HepG2 (cell line): ENCODE measurements at regions not wholly inside any gene's neighbourhood (a gene's known extent, or its start where the extent isn't known, plus 50 kb on each side); places are given as distances from the start of the nearest gene placed in this dataset.

Experiments used
- ATAC-seq: fragments of 200-7000 bp; cut with Tn5 transposase; 3 replicates; pipeline ENCODE4 v1.9.1; 2020; ENCODE audit warnings: mild to moderate bottlenecking, moderate library complexity
- BruUV-seq: library from RNA; stranded (reverse); fragments of 400-500 nt; replicated peaks from 2 replicates; lab custom pipeline; 2021; lab: Mats Ljungman, UMichigan
- CTCF ChIA-PET: fragments of 300-600 bp; formaldehyde crosslinking; extraction: SDS; loops from one replicate; lab custom pipeline; 2021; ENCODE audit warnings: low total read pairs, inconsistent platforms, low intra/inter-chr PET ratio; lab: Yijun Ruan, JAX
- POLR2A ChIA-PET: fragments of 350-600 bp; sonication (Branson Sonifier 250); formaldehyde crosslinking; loops from one replicate; lab custom pipeline; 2020; ENCODE audit warnings: antibody characterized with exemption, inconsistent platforms; lab: Yijun Ruan, JAX
- DNase-seq: peaks from one replicate; pipeline ENCODE4 v3.0.0-alpha.2; 2015; ENCODE audit warnings: low spot score
- FAIRE-seq: peaks from 3 replicates; lab custom pipeline; 2011; peaks lifted over from hg19 to GRCh38; lab: Jason Lieb, UNC
- H2AFZ ChIP-seq: one replicate; pipeline ENCODE4 v1.6.1; 2011; ENCODE audit warnings: low read length, inconsistent platforms
- H3K27ac ChIP-seq: fragments of 300-600 bp; 3 replicates; pipeline ENCODE4 v1.8.0; 2011; ENCODE audit warnings: mixed run types, mild to moderate bottlenecking, mixed read lengths, low read length, inconsistent platforms; ENCODE audit not compliant: insufficient read depth; ENCODE audit errors: extremely low read length
- H3K27me3 ChIP-seq, 2 experiments: fragments of 200-600 bp in 1 of 2; 2 replicates in 1 of 2; 3 replicates in 1 of 2; pipeline versions ENCODE4 v1.6.0 to v1.8.0; 2011; ENCODE audit warnings: low read length in 2 of 2, mild to moderate bottlenecking in 2 of 2, moderate library complexity in 2 of 2, inconsistent platforms in 1 of 2; ENCODE audit not compliant: insufficient read depth in 2 of 2, control insufficient read depth in 1 of 2
- H3K36me3 ChIP-seq, 2 experiments: fragments of 200-600 bp in 1 of 2; replicated peaks in 1 of 2; 2 replicates in 1 of 2; 3 replicates in 1 of 2; pipeline versions ENCODE4 v1.5.1 to v1.8.0; 2011; ENCODE audit warnings: low read length in 2 of 2, inconsistent platforms in 1 of 2; ENCODE audit not compliant: insufficient read depth in 2 of 2, control insufficient read depth in 1 of 2
- H3K4me1 ChIP-seq: 2 replicates; pipeline ENCODE4 v1.5.1; 2012; ENCODE audit warnings: low read length, inconsistent platforms; ENCODE audit not compliant: insufficient read depth
- H3K4me2 ChIP-seq: 2 replicates; pipeline ENCODE4 v1.6.0; 2011; ENCODE audit warnings: low read depth, low read length, inconsistent platforms
- H3K4me3 ChIP-seq, 3 experiments: fragments of 200-600 bp in 1 of 3; sonication (generic), shearing (Covaris generic) in 1 of 3; replicated peaks in 1 of 3; 2 replicates each; pipeline ENCODE4 v1.5.1; 2011 to 2016; ENCODE audit warnings: low read length in 3 of 3, inconsistent platforms in 2 of 3, low read depth in 2 of 3, mild to moderate bottlenecking in 2 of 3, control low read depth in 1 of 3, mixed read lengths in 1 of 3; ENCODE audit not compliant: insufficient read depth in 1 of 3
- H3K79me2 ChIP-seq: one replicate; pipeline ENCODE4 v1.6.1; 2011; ENCODE audit warnings: low read length, inconsistent platforms; ENCODE audit not compliant: insufficient read depth
- H3K9ac ChIP-seq: 2 replicates; pipeline ENCODE4 v1.6.0; 2011; ENCODE audit warnings: mild to moderate bottlenecking, low read depth, low read length, inconsistent platforms; ENCODE audit not compliant: insufficient read depth
- H3K9me3 ChIP-seq: 2 replicates; pipeline ENCODE4 v1.5.1; 2012; ENCODE audit warnings: mild to moderate bottlenecking, low read length
- H4K20me1 ChIP-seq: 2 replicates; pipeline ENCODE4 v1.6.0; 2011; ENCODE audit warnings: inconsistent platforms, mild to moderate bottlenecking, low read length, moderate library complexity; ENCODE audit not compliant: insufficient read depth
- CENPX ChIP-seq: sonication (generic); formaldehyde crosslinking; IDR thresholded peaks from 2 replicates; pipeline ENCODE4 v1.9.0; 2021; ENCODE audit warnings: mild to moderate bottlenecking, missing genetic modification reagents, moderate library complexity
- EZH2 ChIP-seq: conservative IDR thresholded peaks from 2 replicates; pipeline ENCODE4 v1.6.1; 2012; ENCODE audit warnings: mild to moderate bottlenecking, low read depth, low read length, moderate library complexity
- FOXK1 ChIP-seq: sonication (generic); formaldehyde crosslinking; IDR thresholded peaks from 2 replicates; pipeline ENCODE4 v1.4.0; 2020; ENCODE audit warnings: low read depth, missing genetic modification reagents, borderline replicate concordance
- HOMEZ ChIP-seq: IDR thresholded peaks from 2 replicates; pipeline ENCODE4 v1.6.1; 2016; ENCODE audit warnings: low read depth
- KDM6A ChIP-seq: IDR thresholded peaks from 2 replicates; pipeline ENCODE4 v1.6.1; 2016; ENCODE audit warnings: low read depth
- MED8 ChIP-seq: sonication (generic); formaldehyde crosslinking; IDR thresholded peaks from 2 replicates; pipeline ENCODE4 v1.8.1; 2023; ENCODE audit warnings: mild to moderate bottlenecking, missing genetic modification reagents; ENCODE audit not compliant: insufficient replicate concordance
- RBM39 ChIP-seq: fragments of 200-400 bp; formaldehyde crosslinking; IDR thresholded peaks from one replicate; pipeline ENCODE4 v1.6.1; 2018; ENCODE audit warnings: antibody characterized with exemption, mild to moderate bottlenecking, low read depth, low read length; ENCODE audit not compliant: poor library complexity, severe bottlenecking
- TGIF2 ChIP-seq: IDR thresholded peaks from 2 replicates; pipeline ENCODE4 v1.6.1; 2016; ENCODE audit warnings: control low read depth, missing compliant biosample characterization
- ZFP37 ChIP-seq: sonication (generic); formaldehyde crosslinking; IDR thresholded peaks from 2 replicates; pipeline ENCODE4 v1.4.0; 2020; ENCODE audit warnings: missing genetic modification reagents, borderline replicate concordance
- ZMAT3 ChIP-seq: sonication (generic); formaldehyde crosslinking; conservative IDR thresholded peaks from 2 replicates; pipeline ENCODE4 v1.7.0; 2021; ENCODE audit warnings: missing genetic modification reagents
- ZNF280D ChIP-seq: sonication (generic); formaldehyde crosslinking; IDR thresholded peaks from 2 replicates; pipeline ENCODE4 v1.5.1; 2020; ENCODE audit warnings: mild to moderate bottlenecking, missing genetic modification reagents
- ZNF34 ChIP-seq: sonication (generic); formaldehyde crosslinking; IDR thresholded peaks from 2 replicates; pipeline ENCODE4 v1.4.0; 2020; ENCODE audit warnings: mild to moderate bottlenecking, missing genetic modification reagents, borderline replicate concordance
- ZNF354B ChIP-seq: sonication (generic); formaldehyde crosslinking; IDR thresholded peaks from 2 replicates; pipeline ENCODE4 v1.8.0; 2022; ENCODE audit warnings: mild to moderate bottlenecking, missing genetic modification reagents
- ZNF768 ChIP-seq: sonication (generic); formaldehyde crosslinking; IDR thresholded peaks from 2 replicates; pipeline ENCODE4 v1.4.0; 2020; ENCODE audit warnings: missing genetic modification reagents
- ZNF777 ChIP-seq: sonication (generic); formaldehyde crosslinking; IDR thresholded peaks from 2 replicates; pipeline ENCODE4 v1.4.0; 2020; ENCODE audit warnings: missing genetic modification reagents
- WGBS: methylation state at CpG from one replicate; pipeline ENCODE4 v1.1.6; 2017; ENCODE audit warnings: low lambda C conversion rate; 5-methylcytosine and 5-hydroxymethylcytosine counted together
- in situ Hi-C: cut with HindIII; loops from 2 replicates; pipeline ENCODE4 v1.10.0; 2017; ENCODE audit warnings: low pct_unique_long_range_greater_than_20kb; ENCODE audit not compliant: extremely low pct_ligation_motif_present
- intact Hi-C: fragments of 100-400 bp; cut with micrococcal nuclease; formaldehyde crosslinking; loops from one replicate; pipeline ENCODE4 v1.10.0; 2022; ENCODE audit not compliant: unreplicated experiment
- TF ChIP-seq, protein P1 (sequence below): sonication (generic); formaldehyde crosslinking; IDR thresholded peaks from 2 replicates; pipeline ENCODE4 v1.4.0; 2020; ENCODE audit warnings: missing genetic modification reagents
- TF ChIP-seq, protein P2 (sequence below): sonication (generic); formaldehyde crosslinking; IDR thresholded peaks from 2 replicates; pipeline ENCODE4 v1.5.0; 2020; ENCODE audit warnings: missing genetic modification reagents, mild to moderate bottlenecking, borderline replicate concordance
- TF ChIP-seq, protein P3 (sequence below): conservative IDR thresholded peaks from 2 replicates; pipeline ENCODE4 v1.6.1; 2018; ENCODE audit warnings: missing genetic modification reagents

DNA sequence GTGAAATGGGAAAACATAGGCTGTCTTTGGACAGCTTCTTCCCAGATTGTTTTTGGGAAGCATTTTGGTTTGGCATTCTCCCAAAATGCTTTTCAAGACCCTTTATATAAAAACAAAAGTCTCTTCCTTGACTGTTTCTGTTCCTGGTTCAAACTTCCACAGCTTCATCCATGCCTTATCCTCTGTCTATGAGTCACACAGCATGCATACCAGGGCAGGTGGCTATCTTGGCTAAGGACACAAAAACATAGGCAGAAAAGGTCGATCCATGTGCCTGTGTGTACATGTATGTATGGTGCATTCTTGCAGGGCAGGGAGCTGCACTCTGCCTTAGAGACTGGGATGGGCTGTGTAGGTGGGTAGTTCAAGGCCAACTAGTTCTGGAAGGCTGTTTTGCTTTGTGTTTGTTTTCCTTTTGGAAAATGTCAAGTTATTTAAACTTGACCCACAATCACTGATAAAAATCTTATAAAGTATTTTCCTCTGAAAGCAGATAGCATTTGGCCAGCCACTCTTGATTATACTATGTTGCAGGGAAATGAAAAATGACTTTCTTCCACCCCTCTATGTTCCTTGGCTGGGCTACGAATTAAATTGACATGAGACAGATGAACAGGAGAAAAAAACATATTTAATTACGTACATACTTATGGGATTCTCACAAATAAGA lies 437.0 kb downstream of the SIPA1L2 start (continued):
- TF ChIP-seq, protein P1, sequence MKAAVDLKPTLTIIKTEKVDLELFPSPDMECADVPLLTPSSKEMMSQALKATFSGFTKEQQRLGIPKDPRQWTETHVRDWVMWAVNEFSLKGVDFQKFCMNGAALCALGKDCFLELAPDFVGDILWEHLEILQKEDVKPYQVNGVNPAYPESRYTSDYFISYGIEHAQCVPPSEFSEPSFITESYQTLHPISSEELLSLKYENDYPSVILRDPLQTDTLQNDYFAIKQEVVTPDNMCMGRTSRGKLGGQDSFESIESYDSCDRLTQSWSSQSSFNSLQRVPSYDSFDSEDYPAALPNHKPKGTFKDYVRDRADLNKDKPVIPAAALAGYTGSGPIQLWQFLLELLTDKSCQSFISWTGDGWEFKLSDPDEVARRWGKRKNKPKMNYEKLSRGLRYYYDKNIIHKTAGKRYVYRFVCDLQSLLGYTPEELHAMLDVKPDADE (CRISPR knock-in tag): no peak
- TF ChIP-seq ZMAT3 (CRISPR knock-in tag): no peak
- no peak for TF ChIP-seq KDM6A (CRISPR knock-in tag)
- no peak for TF ChIP-seq RBM39
- TF ChIP-seq MED8: no peak
- no peak for TF ChIP-seq ZNF777 (CRISPR knock-in tag)
- TF ChIP-seq CENPX: no peak
- TF ChIP-seq FOXK1 (CRISPR knock-in tag): no peak
- TF ChIP-seq, protein P2, sequence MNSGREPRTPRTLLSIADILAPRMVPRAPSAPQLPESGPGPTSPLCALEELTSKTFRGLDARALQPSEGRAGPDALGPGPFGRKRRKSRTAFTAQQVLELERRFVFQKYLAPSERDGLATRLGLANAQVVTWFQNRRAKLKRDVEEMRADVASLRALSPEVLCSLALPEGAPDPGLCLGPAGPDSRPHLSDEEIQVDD (CRISPR knock-in tag): no peak
- TF ChIP-seq, protein P3, sequence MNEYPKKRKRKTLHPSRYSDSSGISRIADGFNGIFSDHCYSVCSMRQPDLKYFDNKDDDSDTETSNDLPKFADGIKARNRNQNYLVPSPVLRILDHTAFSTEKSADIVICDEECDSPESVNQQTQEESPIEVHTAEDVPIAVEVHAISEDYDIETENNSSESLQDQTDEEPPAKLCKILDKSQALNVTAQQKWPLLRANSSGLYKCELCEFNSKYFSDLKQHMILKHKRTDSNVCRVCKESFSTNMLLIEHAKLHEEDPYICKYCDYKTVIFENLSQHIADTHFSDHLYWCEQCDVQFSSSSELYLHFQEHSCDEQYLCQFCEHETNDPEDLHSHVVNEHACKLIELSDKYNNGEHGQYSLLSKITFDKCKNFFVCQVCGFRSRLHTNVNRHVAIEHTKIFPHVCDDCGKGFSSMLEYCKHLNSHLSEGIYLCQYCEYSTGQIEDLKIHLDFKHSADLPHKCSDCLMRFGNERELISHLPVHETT: no peak
- TF ChIP-seq ZNF354B (CRISPR knock-in tag): no peak

DNA sequence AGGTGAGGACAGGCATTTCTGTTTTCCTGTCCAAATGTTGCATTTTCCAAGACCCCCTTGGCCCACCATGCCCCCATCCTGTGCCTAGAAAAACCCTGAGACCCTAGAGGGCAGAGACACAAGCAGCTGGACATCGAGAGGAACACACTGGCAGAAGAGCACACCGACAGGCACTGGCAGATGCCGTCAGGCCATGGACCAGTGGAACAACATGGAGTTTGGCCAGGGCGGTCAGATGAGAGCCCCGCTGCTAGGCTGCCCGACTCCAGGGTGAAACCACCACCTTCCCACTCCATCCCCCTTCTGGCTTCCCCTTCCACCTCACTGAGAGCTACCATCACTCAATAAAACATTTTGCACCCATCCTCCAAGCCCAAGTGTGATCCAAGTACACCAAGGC lies 438.4 kb downstream of the SIPA1L2 start:
- in situ Hi-C loops: no loop called here
- CTCF ChIA-PET: no interaction called here
- POLR2A ChIA-PET: no interaction called here
- no peak for TF ChIP-seq TGIF2 (CRISPR knock-in tag)
- TF ChIP-seq EZH2: no peak
- TF ChIP-seq ZFP37 (CRISPR knock-in tag): no peak
- no peak for TF ChIP-seq ZNF34 (CRISPR knock-in tag)
- TF ChIP-seq ZNF768 (CRISPR knock-in tag): no peak
- no peak for TF ChIP-seq ZNF280D (CRISPR knock-in tag)
- TF ChIP-seq HOMEZ (CRISPR knock-in tag): no peak

More for the DNA sequence above, 438.4 kb downstream of the SIPA1L2 start:
- Histone ChIP-seq H3K4me2 (no peak overlapping the region), H3K4me1 (no peaks in the 10 kb centered on the region), H3K27me3 (no peaks in the 10 kb centered on the region), H3K79me2 (no peaks in the 10 kb centered on the region), H3K9ac (no peak overlapping the region), H3K4me3 (no peak overlapping the region), H3K9me3 (no peaks in the 10 kb centered on the region), H2AFZ (no peak overlapping the region), H4K20me1 (no peaks in the 10 kb centered on the region), H3K27ac (no peak overlapping the region), H3K36me3 (no peaks in the 10 kb centered on the region)
- FAIRE-seq (no peak), DNase-seq (no peak), ATAC-seq (no peak)
- BruUV-seq: no TSS peak
- intact Hi-C loops: no loop called here
- WGBS: 9% methylated on average over 6 of the region's 6 CpGs
